K562 (cell line): ENCODE measurements at regions not wholly inside any gene's neighbourhood (a gene's known extent, or its start where the extent isn't known, plus 50 kb on each side); places are given as distances from the start of the nearest gene placed in this dataset.

Source experiments
- ATAC-seq: fragments of 200-7000 bp; cut with Tn5 transposase; 3 replicates; pipeline ENCODE4 v1.9.1; 2020; ENCODE audit warnings: moderate library complexity
- BruUV-seq: library from RNA; stranded (reverse); fragments of 400-500 nt; replicated peaks from 2 replicates; lab custom pipeline; 2021; lab: Mats Ljungman, UMichigan
- CTCF ChIA-PET: fragments of 300-600 bp; formaldehyde crosslinking; extraction: SDS; loops from one replicate; lab custom pipeline; 2021; ENCODE audit warnings: low intra/inter-chr PET ratio; lab: Yijun Ruan, JAX
- POLR2A ChIA-PET: fragments of 300-600, 350-650 bp; sonication (Branson Sonifier 250); formaldehyde crosslinking; extraction: SDS; loops from one replicate; lab custom pipeline; 2021; ENCODE audit warnings: antibody characterized with exemption, inconsistent platforms; lab: Yijun Ruan, JAX
- DNase-seq, 4 experiments: peaks; one replicate each; pipeline versions ENCODE4 v3.0.0 to v3.0.0-alpha.2; 2011 to 2018; ENCODE audit warnings: low spot score in 3 of 4, mixed read lengths in 3 of 4; ENCODE audit errors: extremely low read depth in 1 of 4
- FAIRE-seq: peaks from 2 replicates; lab custom pipeline; 2011; peaks lifted over from hg19 to GRCh38; lab: Jason Lieb, UNC
- H2AFZ ChIP-seq: 2 replicates; pipeline ENCODE4 v1.6.0; 2011; ENCODE audit warnings: low read depth, low read length, control low read depth, inconsistent platforms
- H3K27ac ChIP-seq: fragments of 200-600 bp; 3 replicates; pipeline ENCODE4 v1.8.0; 2011; ENCODE audit warnings: low read depth, mild to moderate bottlenecking, control low read depth, inconsistent platforms, low read length, moderate library complexity, mixed read lengths; ENCODE audit errors: extremely low read depth
- H3K27me3 ChIP-seq, 2 experiments: fragments of 300-600 bp in 1 of 2; 2 replicates in 1 of 2; 3 replicates in 1 of 2; pipeline versions ENCODE4 v1.6.0 to v1.8.0; 2011; ENCODE audit warnings: inconsistent platforms in 2 of 2, low read length in 2 of 2, mild to moderate bottlenecking in 1 of 2, mixed read lengths in 1 of 2, moderate library complexity in 1 of 2; ENCODE audit not compliant: control insufficient read depth in 2 of 2, insufficient read depth in 2 of 2
- H3K36me3 ChIP-seq: fragments of 300-600 bp; 3 replicates; pipeline ENCODE4 v1.8.0; 2011; ENCODE audit warnings: mild to moderate bottlenecking, low read length, inconsistent platforms; ENCODE audit not compliant: control insufficient read depth, insufficient read depth
- H3K4me1 ChIP-seq, 2 experiments: fragments of 200-600 bp in 1 of 2; replicated peaks in 1 of 2; 2 replicates in 1 of 2; 3 replicates in 1 of 2; pipeline versions ENCODE4 v1.5.1 to v1.8.0; 2011; ENCODE audit warnings: inconsistent platforms in 2 of 2, low read length in 2 of 2, mild to moderate bottlenecking in 1 of 2, mixed read lengths in 1 of 2, moderate library complexity in 1 of 2; ENCODE audit not compliant: control insufficient read depth in 2 of 2, insufficient read depth in 2 of 2
- H3K4me2 ChIP-seq: 2 replicates; pipeline ENCODE4 v1.6.1; 2011; ENCODE audit warnings: low read length, control low read depth, inconsistent platforms, mixed read lengths; ENCODE audit not compliant: insufficient read depth
- H3K4me3 ChIP-seq: fragments of 200-600 bp; sonication (generic), shearing (Covaris generic); 2 replicates; pipeline ENCODE4 v1.5.1; 2016; ENCODE audit warnings: control low read depth, inconsistent platforms
- H3K79me2 ChIP-seq: fragments of 200-600 bp; 3 replicates; pipeline ENCODE4 v1.8.0; 2011; ENCODE audit warnings: low read length, inconsistent platforms; ENCODE audit not compliant: control insufficient read depth, insufficient read depth
- H3K9ac ChIP-seq, 2 experiments: 2 replicates each; pipeline versions ENCODE4 v1.6.0 to v1.6.1; 2011; ENCODE audit warnings: low read depth in 2 of 2, low read length in 2 of 2, control low read depth in 1 of 2, inconsistent platforms in 1 of 2, mild to moderate bottlenecking in 1 of 2, mixed read lengths in 1 of 2; ENCODE audit not compliant: insufficient read depth in 1 of 2
- H3K9me1 ChIP-seq: one replicate; pipeline ENCODE4 v1.6.0; 2011; ENCODE audit warnings: inconsistent platforms, mild to moderate bottlenecking, low read length, moderate library complexity; ENCODE audit not compliant: control insufficient read depth, insufficient read depth
- H3K9me3 ChIP-seq: replicated peaks from 2 replicates; pipeline ENCODE4 v1.5.1; 2011; ENCODE audit warnings: low read depth, low read length, inconsistent platforms; ENCODE audit not compliant: control insufficient read depth, insufficient read depth
- H4K20me1 ChIP-seq: replicated peaks from 2 replicates; pipeline ENCODE4 v1.6.1; 2011; ENCODE audit warnings: low read length, inconsistent platforms, mixed read lengths; ENCODE audit not compliant: control insufficient read depth, insufficient read depth
- KAT8 ChIP-seq: fragments of 450-650 bp; IDR thresholded peaks from 2 replicates; pipeline ENCODE4 v1.6.1; 2016; ENCODE audit warnings: low read depth, mild to moderate bottlenecking
- MCM5 ChIP-seq: fragments of 450-650 bp; IDR thresholded peaks from 2 replicates; pipeline ENCODE4 v1.6.1; 2016; ENCODE audit warnings: low read depth
- PYGO2 ChIP-seq: fragments of 450-650 bp; IDR thresholded peaks from 2 replicates; pipeline ENCODE4 v1.6.1; 2016; ENCODE audit warnings: mild to moderate bottlenecking, missing genetic modification characterization, moderate library complexity, missing compliant biosample characterization
- SMAD4 ChIP-seq: fragments of 250-450 bp; sonication (Bioruptor Pico); conservative IDR thresholded peaks from 2 replicates; pipeline ENCODE4 v1.8.0; 2021; ENCODE audit warnings: inconsistent platforms, mild to moderate bottlenecking, moderate library complexity
- ZNF644 ChIP-seq: fragments of 200-800 bp; sonication (Bioruptor generic); IDR thresholded peaks from 2 replicates; pipeline ENCODE4 v1.6.1; 2016; ENCODE audit warnings: low read depth, missing genetic modification characterization, missing compliant biosample characterization
- WGBS: fragments of 100-300 bp; shearing (Covaris generic); methylation state at CpG from one replicate; pipeline ENCODE4 v1.1.6; 2016; ENCODE audit warnings: low coverage, mixed read lengths; ENCODE audit not compliant: insufficient coverage; ENCODE audit errors: missing lambda C conversion rate; 5-methylcytosine and 5-hydroxymethylcytosine counted together
- in situ Hi-C: fragments of 300-500 bp; cut with MboI; formaldehyde crosslinking; loops from 4 replicates; pipeline ENCODE4 v1.15.0; 2018; ENCODE audit warnings: inconsistent platforms, mixed read lengths
- intact Hi-C: fragments of 100-400 bp; cut with micrococcal nuclease; formaldehyde crosslinking; loops from 2 replicates; pipeline ENCODE4 v1.14.2; 2022
- TF ChIP-seq, protein P1 (sequence below), 2 experiments: fragments of 450-650 bp; IDR thresholded peaks; 2 replicates each; pipeline ENCODE4 v1.6.1; 2016; ENCODE audit warnings: mild to moderate bottlenecking in 2 of 2, borderline replicate concordance in 1 of 2, low read depth in 1 of 2, moderate library complexity in 1 of 2

DNA sequence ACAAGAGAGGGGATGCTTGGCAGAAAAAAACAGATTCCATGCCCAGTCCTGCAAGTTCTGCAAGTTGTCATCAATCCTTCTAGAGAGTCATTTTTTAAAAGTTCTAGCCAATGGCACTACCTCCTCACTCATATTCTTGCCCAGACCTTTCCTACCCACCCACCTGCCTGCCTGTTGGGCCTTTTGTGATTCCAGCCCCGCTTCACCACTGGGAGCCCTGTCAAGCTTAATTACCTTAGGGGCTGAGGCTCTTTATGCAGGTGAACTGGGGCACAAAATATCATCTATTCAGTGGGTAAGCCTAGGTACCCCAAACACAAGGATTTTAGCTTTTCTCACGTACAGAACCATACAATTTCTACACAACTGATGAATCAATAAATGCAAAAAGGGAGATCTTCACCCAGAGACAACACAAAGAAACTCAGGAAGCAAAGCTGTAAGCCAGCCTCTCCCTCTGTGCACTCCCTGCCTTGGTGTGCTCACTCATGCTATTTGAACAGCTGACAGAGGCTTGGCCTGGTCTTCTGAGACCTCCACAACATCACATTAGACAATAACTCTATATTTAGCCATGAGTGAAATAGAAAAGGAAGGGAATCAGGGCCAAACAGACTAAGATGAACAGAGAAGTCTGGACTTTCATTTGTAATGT is 222.6 kb downstream of the HTR7 start:
- WGBS: 0% methylated on average over 1 of the region's 2 CpGs
- DNase-seq (no peak), ATAC-seq (no peak), FAIRE-seq (no peak)
- Histone ChIP-seq H2AFZ (no peak overlapping the region), H4K20me1 (no peaks in the 10 kb centered on the region), H3K4me1 (no peaks in the 10 kb centered on the region), H3K36me3 (no peaks in the 10 kb centered on the region), H3K79me2 (no peaks in the 10 kb centered on the region), H3K27ac (no peak overlapping the region), H3K9ac (no peak overlapping the region), H3K9me3 (no peaks in the 10 kb centered on the region), H3K4me3 (no peak overlapping the region), H3K27me3 (no peaks in the 10 kb centered on the region), H3K4me2 (no peak overlapping the region), H3K9me1 (no peaks in the 10 kb centered on the region)
- ChIA-PET CTCF (no interaction called here), POLR2A (no interaction called here)
- in situ Hi-C loops (no loop called here), intact Hi-C loops (no loop called here)
- no peak for TF ChIP-seq KAT8
- TF ChIP-seq, protein P1, sequence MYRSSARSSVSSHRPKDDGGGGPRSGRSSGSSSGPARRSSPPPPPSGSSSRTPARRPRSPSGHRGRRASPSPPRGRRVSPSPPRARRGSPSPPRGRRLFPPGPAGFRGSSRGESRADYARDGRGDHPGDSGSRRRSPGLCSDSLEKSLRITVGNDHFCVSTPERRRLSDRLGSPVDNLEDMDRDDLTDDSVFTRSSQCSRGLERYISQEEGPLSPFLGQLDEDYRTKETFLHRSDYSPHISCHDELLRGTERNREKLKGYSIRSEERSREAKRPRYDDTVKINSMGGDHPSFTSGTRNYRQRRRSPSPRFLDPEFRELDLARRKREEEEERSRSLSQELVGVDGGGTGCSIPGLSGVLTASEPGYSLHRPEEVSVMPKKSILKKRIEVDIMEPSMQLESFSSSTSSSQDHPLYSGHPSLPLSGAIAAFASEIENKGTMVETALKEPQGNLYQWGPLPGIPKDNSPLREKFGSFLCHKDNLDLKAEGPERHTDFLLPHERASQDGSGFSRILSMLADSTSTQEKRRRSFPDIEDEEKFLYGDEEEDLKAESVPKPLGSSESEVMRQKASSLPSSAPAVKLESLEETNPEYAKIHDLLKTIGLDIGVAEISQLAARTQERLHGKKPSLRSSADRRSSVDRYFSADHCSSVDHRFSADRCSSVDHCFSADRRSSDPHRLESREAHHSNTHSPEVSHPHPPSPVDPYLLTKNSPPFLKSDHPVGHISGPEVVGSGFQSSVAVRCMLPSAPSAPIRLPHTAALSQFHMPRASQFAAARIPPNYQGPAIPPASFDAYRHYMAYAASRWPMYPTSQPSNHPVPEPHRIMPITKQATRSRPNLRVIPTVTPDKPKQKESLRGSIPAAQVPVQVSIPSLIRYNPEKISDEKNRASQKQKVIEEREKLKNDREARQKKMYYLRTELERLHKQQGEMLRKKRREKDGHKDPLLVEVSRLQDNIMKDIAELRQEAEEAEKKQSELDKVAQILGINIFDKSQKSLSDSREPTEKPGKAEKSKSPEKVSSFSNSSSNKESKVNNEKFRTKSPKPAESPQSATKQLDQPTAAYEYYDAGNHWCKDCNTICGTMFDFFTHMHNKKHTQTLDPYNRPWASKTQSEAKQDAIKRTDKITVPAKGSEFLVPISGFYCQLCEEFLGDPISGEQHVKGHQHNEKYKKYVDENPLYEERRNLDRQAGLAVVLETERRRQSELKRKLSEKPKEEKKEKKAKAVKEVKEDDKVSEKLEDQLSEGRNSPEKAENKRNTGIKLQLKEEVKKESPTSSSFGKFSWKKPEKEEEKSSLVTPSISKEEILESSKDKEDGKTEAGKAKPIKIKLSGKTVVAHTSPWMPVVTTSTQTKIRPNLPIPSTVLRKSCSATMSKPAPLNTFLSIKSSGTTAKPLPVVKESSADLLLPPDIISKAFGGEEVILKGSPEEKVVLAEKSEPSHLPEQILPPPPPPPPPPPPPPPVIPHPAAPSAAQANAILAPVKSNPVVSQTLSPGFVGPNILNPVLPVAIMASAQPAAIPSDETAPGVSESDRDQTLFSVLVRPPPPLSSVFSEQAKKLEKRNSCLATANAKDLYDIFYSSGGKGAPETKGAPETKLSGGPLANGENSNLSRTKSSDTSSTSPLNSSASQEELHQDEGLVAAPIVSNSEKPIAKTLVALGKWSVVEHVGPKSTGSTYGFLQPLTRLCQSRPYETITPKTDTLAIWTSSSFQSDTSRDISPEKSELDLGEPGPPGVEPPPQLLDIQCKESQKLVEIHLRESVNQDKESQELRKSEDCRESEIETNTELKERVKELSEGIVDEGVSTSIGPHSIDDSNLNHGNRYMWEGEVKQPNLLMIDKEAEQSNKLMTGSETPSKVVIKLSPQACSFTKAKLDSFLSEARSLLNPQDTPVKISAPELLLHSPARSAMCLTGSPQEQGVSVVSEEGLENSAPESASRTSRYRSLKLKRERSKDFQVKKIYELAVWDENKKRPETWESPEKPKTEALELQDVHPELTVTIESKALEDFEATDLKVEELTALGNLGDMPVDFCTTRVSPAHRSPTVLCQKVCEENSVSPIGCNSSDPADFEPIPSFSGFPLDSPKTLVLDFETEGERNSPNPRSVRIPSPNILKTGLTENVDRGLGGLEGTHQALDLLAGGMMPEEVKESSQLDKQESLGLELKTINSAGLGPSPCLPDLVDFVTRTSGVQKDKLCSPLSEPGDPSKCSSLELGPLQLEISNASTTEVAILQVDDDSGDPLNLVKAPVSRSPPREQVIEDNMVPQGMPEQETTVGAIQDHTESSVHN (IDR thresholded peaks at IDR 0.05; ENCODE audit: borderline replicate concordance in 1 of 2, low read depth in 1 of 2): no peak
- TF ChIP-seq ZNF644 (tag): no peak
- no peak for TF ChIP-seq PYGO2 (tag)
- no peak for TF ChIP-seq MCM5
- no peak for TF ChIP-seq SMAD4 (CRISPR knock-in tag)
- BruUV-seq: no TSS peak
